Psoas muscle (tissue), 7 donors: ENCODE measurements at regions not wholly inside any gene's neighbourhood (a gene's known extent, or its start where the extent isn't known, plus 50 kb on each side); places are given as distances from the start of the nearest gene placed in this dataset.

Source experiments
- ATAC-seq, 4 donors: fragments of 200-7000 bp; cut with Tn5 transposase; one replicate each; pipeline ENCODE4 v1.9.1; 2020; ENCODE audit warnings: moderate library complexity in 3 of 4, mild to moderate bottlenecking in 2 of 4
- DNase-seq, 2 donors: peaks; one replicate each; pipeline ENCODE4 v3.0.0-alpha.2; 2020
- H3K27ac ChIP-seq: fragments of 200-600 bp; one replicate; pipeline ENCODE4 v1.8.0; 2022
- H3K27me3 ChIP-seq, 3 donors: fragments of 200-600 bp in 1 of 3; one replicate each; pipeline versions ENCODE4 v1.6.1 to v1.8.0; 2013 to 2022; ENCODE audit warnings: low read length in 2 of 3, mild to moderate bottlenecking in 2 of 3, moderate library complexity in 1 of 3; ENCODE audit not compliant: insufficient read depth in 3 of 3
- H3K36me3 ChIP-seq, 2 donors: fragments of 200-600 bp in 1 of 2; one replicate each; pipeline versions ENCODE4 v1.6.1 to v1.8.0; 2013 to 2022; ENCODE audit warnings: low read depth in 1 of 2, mild to moderate bottlenecking in 1 of 2, moderate library complexity in 1 of 2; ENCODE audit not compliant: insufficient read depth in 1 of 2
- H3K4me1 ChIP-seq: fragments of 200-600 bp; one replicate; pipeline ENCODE4 v1.8.0; 2022
- H3K4me3 ChIP-seq: fragments of 200-600 bp; one replicate; pipeline ENCODE4 v1.8.0; 2022; ENCODE audit warnings: mild to moderate bottlenecking
- H3K9me3 ChIP-seq: fragments of 200-600 bp; one replicate; pipeline ENCODE4 v1.8.0; 2022
- WGBS, 3 donors: extraction: QIAGEN DNeasy Blood & Tissue Kit; methylation state at CpG; one replicate each; pipeline versions ENCODE4 v1.1.6 to v1.1.7; 2013; 5-methylcytosine and 5-hydroxymethylcytosine counted together
- intact Hi-C, 2 donors: fragments of 100-400 bp; cut with DNase I; formaldehyde crosslinking; loops; one replicate each; pipeline versions ENCODE4 v1.11.0 to v1.14.2; 2022
- TF ChIP-seq, protein P1 (sequence below): fragments of 200-600 bp; IDR thresholded peaks from one replicate; pipeline ENCODE4 v1.8.0; 2022; ENCODE audit warnings: antibody characterized with exemption
- donor health status: healthy with polysubstance abuse.
- donor health status: DM: no; HTN: no; CAD: no; lungs with moderate emphysema.
- donor health status: Bipolar disorder and iron deficiency.
- donor health status: healthy.
- donor health status: DM: yes; HTN: yes; CAD: no.
- donor health status: DM: no; HTN: no; CAD: no.
- donor health status: DM: yes; HTN: yes; CAD: no.

DNA sequence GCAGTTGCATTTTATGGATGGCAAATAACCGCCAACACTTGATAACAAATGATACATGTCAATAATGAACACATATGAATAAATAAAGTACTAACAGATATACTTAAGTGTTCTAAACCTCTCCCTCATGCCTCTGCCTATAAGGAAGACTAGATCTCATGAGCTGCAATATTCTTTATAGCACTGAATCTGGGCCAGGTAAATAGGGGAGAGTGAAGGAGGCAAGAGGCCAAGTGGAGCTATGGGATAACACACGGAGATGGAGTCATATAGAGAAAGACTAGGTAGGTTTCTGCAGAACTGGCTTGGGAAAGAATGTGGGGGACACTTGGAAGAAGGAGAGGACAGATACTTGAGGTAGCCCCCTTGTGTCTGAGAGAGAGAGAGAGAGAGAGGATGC is 354.2 kb upstream of the CFAP20DC start:
- DNase-seq (no peak), ATAC-seq (no peak)
- no peaks in the 10 kb centered on the region for H3K9me3 ChIP-seq
- TF ChIP-seq, protein P1, sequence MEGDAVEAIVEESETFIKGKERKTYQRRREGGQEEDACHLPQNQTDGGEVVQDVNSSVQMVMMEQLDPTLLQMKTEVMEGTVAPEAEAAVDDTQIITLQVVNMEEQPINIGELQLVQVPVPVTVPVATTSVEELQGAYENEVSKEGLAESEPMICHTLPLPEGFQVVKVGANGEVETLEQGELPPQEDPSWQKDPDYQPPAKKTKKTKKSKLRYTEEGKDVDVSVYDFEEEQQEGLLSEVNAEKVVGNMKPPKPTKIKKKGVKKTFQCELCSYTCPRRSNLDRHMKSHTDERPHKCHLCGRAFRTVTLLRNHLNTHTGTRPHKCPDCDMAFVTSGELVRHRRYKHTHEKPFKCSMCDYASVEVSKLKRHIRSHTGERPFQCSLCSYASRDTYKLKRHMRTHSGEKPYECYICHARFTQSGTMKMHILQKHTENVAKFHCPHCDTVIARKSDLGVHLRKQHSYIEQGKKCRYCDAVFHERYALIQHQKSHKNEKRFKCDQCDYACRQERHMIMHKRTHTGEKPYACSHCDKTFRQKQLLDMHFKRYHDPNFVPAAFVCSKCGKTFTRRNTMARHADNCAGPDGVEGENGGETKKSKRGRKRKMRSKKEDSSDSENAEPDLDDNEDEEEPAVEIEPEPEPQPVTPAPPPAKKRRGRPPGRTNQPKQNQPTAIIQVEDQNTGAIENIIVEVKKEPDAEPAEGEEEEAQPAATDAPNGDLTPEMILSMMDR: no peak
- H3K4me3 ChIP-seq: no peak overlapping the region
- no peak overlapping the region for H3K27ac ChIP-seq
- WGBS, 3 donors: 83 to 93% (median 92%) methylated on average over 2 of the region's 2 CpGs
- H3K27me3 ChIP-seq: no peaks in the 10 kb centered on the region
- intact Hi-C loops: no loop called here
- H3K4me1 ChIP-seq: no peaks in the 10 kb centered on the region
- no peaks in the 10 kb centered on the region for H3K36me3 ChIP-seq

DNA sequence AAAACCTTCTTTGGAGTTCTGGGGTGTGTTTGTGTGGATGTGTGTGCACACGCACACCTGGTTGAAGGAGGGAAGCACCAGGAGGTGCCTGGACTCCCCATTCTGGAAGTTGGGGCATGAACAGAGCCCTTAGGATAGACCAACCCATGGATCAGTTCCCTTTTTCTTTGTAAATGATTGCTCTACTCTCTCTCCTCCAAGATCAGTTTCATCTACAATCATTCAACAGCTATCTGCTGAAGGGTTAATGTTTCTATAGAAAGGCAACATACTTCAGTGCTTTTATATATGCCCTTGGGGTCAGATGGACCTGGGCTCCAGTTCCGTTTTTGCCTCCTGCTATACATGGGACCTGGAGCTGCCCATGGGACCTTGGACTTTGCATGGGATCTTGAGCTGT is 352.1 kb upstream of the CFAP20DC start:
- no peaks in the 10 kb centered on the region for H3K27me3 ChIP-seq
- intact Hi-C loops: no loop called here
- H3K9me3 ChIP-seq: no peaks in the 10 kb centered on the region
- no peak for ATAC-seq
- no peaks in the 10 kb centered on the region for H3K4me1 ChIP-seq
- TF ChIP-seq, protein P1: no peak
- no peak for DNase-seq
- no peaks in the 10 kb centered on the region for H3K36me3 ChIP-seq
- no peak overlapping the region for H3K27ac ChIP-seq
- 66 to 69% (median 69%) methylated on average over 2 of the region's 2 CpGs for WGBS, 3 donors
- no peak overlapping the region for H3K4me3 ChIP-seq

- no peak for DNase-seq
- Histone ChIP-seq H3K9me3 (no peaks in the 10 kb centered on the region), H3K4me1 (no peaks in the 10 kb centered on the region), H3K36me3 (no peaks in the 10 kb centered on the region), H3K27me3 (no peaks in the 10 kb centered on the region), H3K4me3 (no peak overlapping the region), H3K27ac (no peak overlapping the region)
- ATAC-seq: no peak
- WGBS, 3 donors: 67 to 79% (median 69%) methylated on average over 1 of the region's 1 CpG
- intact Hi-C loops: no loop called here
- TF ChIP-seq, protein P1: no peak
Observed at GRCh38 chr3:59392116-59392515, 342.3 kb upstream of the CFAP20DC start.

DNA sequence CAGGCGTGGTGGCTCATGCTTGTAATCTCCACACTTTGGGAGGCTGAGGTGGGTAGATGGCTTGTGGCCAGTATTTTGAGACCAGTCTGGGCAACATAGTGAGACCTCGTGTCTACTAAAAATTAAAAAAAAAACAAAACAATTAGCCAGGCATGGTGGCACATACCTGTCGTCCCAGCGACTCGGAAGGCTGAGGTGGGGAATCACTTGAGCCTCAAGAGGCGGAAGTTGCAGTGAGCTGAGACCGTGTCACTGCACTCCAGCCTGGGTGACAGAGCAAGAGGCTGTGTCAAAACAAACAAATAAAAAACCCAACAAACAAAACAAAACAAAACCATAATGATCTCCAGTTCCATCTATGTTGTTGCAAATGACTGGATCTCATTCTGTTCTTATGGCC is 341.3 kb upstream of the CFAP20DC start:
- Histone ChIP-seq H3K36me3 (no peaks in the 10 kb centered on the region), H3K9me3 (no peaks in the 10 kb centered on the region), H3K27ac (no peak overlapping the region), H3K4me1 (no peaks in the 10 kb centered on the region), H3K4me3 (no peak overlapping the region), H3K27me3 (no peaks in the 10 kb centered on the region)
- WGBS, 3 donors: 78 to 92% (median 85%) methylated on average over 7 of the region's 7 CpGs
- intact Hi-C loops: no loop called here
- TF ChIP-seq, protein P1: no peak
- DNase-seq (no peak), ATAC-seq (no peak)

DNA sequence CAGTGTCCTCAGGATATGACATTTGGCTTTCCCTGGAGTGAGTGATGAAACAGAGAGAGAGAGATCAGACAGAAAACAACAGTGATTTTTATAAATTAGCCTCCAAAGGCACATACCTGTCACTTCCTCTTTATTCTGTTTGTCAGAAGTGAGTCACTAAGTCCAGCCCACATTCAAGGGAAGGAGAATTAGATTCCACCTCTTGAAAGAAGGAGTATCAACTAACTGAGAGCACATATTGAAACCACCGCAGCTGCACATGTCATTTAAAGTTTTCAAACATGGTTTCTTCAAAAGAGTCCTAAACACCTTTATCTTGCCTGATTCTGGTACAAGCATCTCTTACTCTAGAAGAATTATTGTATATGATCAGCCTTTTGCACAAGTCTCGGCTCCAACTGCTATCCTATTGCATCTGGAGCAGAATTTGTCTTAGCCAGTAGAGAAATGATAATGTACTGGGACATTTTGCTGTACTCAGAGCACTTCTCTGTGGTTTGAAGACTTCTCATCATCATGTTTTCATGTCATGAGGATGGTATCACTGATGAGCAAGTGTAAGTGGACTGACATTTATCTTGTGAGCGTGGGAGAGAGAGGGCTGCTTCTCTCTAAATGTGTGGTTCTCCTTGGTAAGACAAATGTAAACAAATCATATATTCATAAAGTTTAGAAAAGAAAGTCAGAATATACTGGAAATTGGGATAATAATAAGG is 338.9 kb upstream of the CFAP20DC start:
- Histone ChIP-seq H3K27me3 (no peaks in the 10 kb centered on the region), H3K4me1 (no peaks in the 10 kb centered on the region), H3K9me3 (no peaks in the 10 kb centered on the region), H3K27ac (no peak overlapping the region), H3K4me3 (no peak overlapping the region), H3K36me3 (no peaks in the 10 kb centered on the region)
- 77 to 91% (median 83%) methylated on average over 3 of the region's 3 CpGs for WGBS, 3 donors
- intact Hi-C loops: no loop called here
- DNase-seq (no peak), ATAC-seq (no peak)
- TF ChIP-seq, protein P1: no peak
